DOHH2 (cell line): ENCODE measurements at regions not wholly inside any gene's neighbourhood (a gene's known extent, or its start where the extent isn't known, plus 50 kb on each side); places are given as distances from the start of the nearest gene placed in this dataset.

Experiments
- H3F3A ChIP-seq: fragments of 200-600 bp; sonication (generic), shearing (Covaris generic); 2 replicates; pipeline ENCODE4 v1.6.0; 2016; ENCODE audit warnings: antibody characterized with exemption, mild to moderate bottlenecking; ENCODE audit not compliant: control insufficient read depth, insufficient read depth
- H3K27ac ChIP-seq: fragments of 200-600 bp; sonication (generic); 2 replicates; pipeline ENCODE4 v1.5.1; 2014; ENCODE audit warnings: low read depth, mild to moderate bottlenecking, low read length, moderate library complexity
- H3K27me3 ChIP-seq: fragments of 200-600 bp; sonication (generic); 2 replicates; pipeline ENCODE4 v1.6.1; 2014; ENCODE audit warnings: mild to moderate bottlenecking, low read length, mixed read lengths; ENCODE audit not compliant: control insufficient read depth
- H3K36me3 ChIP-seq: fragments of 200-600 bp; sonication (generic); 2 replicates; pipeline ENCODE4 v1.6.1; 2014; ENCODE audit warnings: mild to moderate bottlenecking, low read length, moderate library complexity, mixed read lengths; ENCODE audit not compliant: control insufficient read depth
- H3K4me1 ChIP-seq: fragments of 200-600 bp; sonication (generic); 2 replicates; pipeline ENCODE4 v1.6.1; 2014; ENCODE audit warnings: mild to moderate bottlenecking, low read length, mixed read lengths; ENCODE audit not compliant: control insufficient read depth
- H3K4me2 ChIP-seq: fragments of 200-600 bp; sonication (generic); 2 replicates; pipeline ENCODE4 v1.6.0; 2014; ENCODE audit warnings: mild to moderate bottlenecking, low read length, moderate library complexity
- H3K4me3 ChIP-seq: fragments of 200-600 bp; sonication (generic); 2 replicates; pipeline ENCODE4 v1.5.1; 2014; ENCODE audit warnings: mild to moderate bottlenecking, low read length, mixed read lengths
- H3K79me2 ChIP-seq: fragments of 200-600 bp; sonication (generic); 2 replicates; pipeline ENCODE4 v1.6.1; 2014; ENCODE audit warnings: mild to moderate bottlenecking, low read length, mixed read lengths; ENCODE audit not compliant: control insufficient read depth
- H3K9me2 ChIP-seq: fragments of 200-600 bp; sonication (generic); replicated peaks from 2 replicates; pipeline ENCODE4 v1.6.1; 2014; ENCODE audit warnings: mild to moderate bottlenecking, low read length, mixed read lengths; ENCODE audit not compliant: control insufficient read depth
- H3K9me3 ChIP-seq: fragments of 200-600 bp; sonication (generic); 2 replicates; pipeline ENCODE4 v1.6.1; 2014; ENCODE audit warnings: antibody characterized with exemption, low read length, mixed read lengths; ENCODE audit not compliant: control insufficient read depth, insufficient read depth
- H4K20me1 ChIP-seq: fragments of 200-600 bp; sonication (generic); 2 replicates; pipeline ENCODE4 v1.6.0; 2014; ENCODE audit warnings: low read depth, mild to moderate bottlenecking, antibody characterized with exemption, low read length, moderate library complexity; ENCODE audit not compliant: control insufficient read depth, insufficient read depth
- CTCF ChIP-seq: fragments of 200-600 bp; sonication (generic); IDR thresholded peaks from one replicate; pipeline ENCODE4 v1.5.1; 2014; ENCODE audit warnings: antibody characterized with exemption, mild to moderate bottlenecking, low read depth, low read length; ENCODE audit not compliant: poor library complexity, severe bottlenecking
- EZH2phosphoT487 ChIP-seq: fragments of 200-600 bp; sonication (generic); IDR thresholded peaks from 2 replicates; pipeline ENCODE4 v1.6.1; 2017; ENCODE audit warnings: borderline replicate concordance, mild to moderate bottlenecking, antibody characterized with exemption, low read length, moderate library complexity, mixed read lengths

DNA sequence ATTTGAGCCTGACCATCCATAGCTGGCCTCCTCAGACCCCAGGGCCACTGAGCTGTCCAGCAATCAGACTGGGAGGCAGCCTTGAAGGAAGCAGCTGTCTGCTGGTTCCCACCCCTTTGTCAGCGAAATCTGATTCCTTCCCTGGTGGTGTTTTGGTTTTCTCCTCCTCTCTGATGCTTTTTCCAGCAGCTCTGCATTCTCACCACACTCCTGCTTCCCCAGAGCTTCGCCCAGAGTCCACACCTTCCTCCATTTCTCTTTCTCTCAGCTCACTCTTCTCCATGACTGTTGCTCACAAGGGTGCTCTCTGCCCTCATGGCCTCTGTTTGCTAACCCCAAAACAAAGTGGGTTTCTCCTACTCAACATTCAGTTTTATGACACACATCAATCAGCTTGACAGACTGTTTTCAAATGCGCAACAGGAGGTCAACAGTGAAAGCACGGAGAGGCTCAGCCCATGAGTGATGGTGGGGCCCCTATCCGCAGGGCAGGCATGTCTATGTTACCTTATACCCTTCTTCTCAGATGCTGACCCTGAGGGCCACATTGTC, 130.6 kb upstream of the MTNR1B start:
- Histone ChIP-seq H3K36me3 (no peaks in the 10 kb centered on the region), H3K27ac (no peak overlapping the region), H3K4me3 (no peak overlapping the region), H3K9me2 (no peaks in the 10 kb centered on the region), H3K27me3 (no peaks in the 10 kb centered on the region), H3K4me2 (no peak overlapping the region), H3F3A (no peaks in the 10 kb centered on the region), H3K9me3 (no peaks in the 10 kb centered on the region), H4K20me1 (no peaks in the 10 kb centered on the region), H3K4me1 (no peaks in the 10 kb centered on the region), H3K79me2 (no peaks in the 10 kb centered on the region)
- no peak for TF ChIP-seq EZH2phosphoT487
- TF ChIP-seq CTCF = no peak

- Histone ChIP-seq H3K4me2 (no peak overlapping the region), H3K9me3 (no peaks in the 10 kb centered on the region), H3K4me3 (no peak overlapping the region), H3K9me2 (no peaks in the 10 kb centered on the region), H3K4me1 (no peaks in the 10 kb centered on the region), H3F3A (no peaks in the 10 kb centered on the region), H3K27me3 (no peaks in the 10 kb centered on the region), H3K79me2 (no peaks in the 10 kb centered on the region), H3K27ac (no peak overlapping the region), H3K36me3 (no peaks in the 10 kb centered on the region), H4K20me1 (no peaks in the 10 kb centered on the region)
- TF ChIP-seq EZH2phosphoT487 = no peak
- no peak for TF ChIP-seq CTCF
Measured at GRCh38 chr11:92839450-92839849, 130.0 kb upstream of the MTNR1B start.

DNA sequence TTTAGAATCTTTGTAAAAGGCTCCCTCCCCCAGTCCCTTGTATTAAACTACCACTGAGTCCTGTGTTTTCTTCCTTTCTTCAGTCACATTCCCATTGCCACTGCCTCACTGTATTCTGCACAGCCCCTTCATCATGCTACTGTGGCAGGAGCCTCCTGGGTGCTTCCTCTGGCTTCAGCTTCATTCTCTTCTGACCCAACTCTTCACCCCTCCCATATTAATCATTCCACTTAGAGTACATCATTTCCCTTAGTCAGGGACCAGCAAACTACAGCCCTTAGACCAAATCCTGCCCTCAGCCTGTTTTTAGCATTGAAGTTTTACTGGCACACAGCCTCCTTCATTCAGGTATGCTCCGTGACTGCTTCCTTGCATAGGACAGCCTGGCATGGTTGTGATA, 127.7 kb upstream of the MTNR1B start:
- Histone ChIP-seq H3K4me1 (no peaks in the 10 kb centered on the region), H3F3A (no peaks in the 10 kb centered on the region), H3K9me3 (no peaks in the 10 kb centered on the region), H3K79me2 (no peaks in the 10 kb centered on the region), H3K4me3 (no peak overlapping the region), H3K36me3 (no peaks in the 10 kb centered on the region), H3K4me2 (no peak overlapping the region), H3K27me3 (no peaks in the 10 kb centered on the region), H3K27ac (no peak overlapping the region), H4K20me1 (no peaks in the 10 kb centered on the region), H3K9me2 (no peaks in the 10 kb centered on the region)
- no peak for TF ChIP-seq EZH2phosphoT487
- TF ChIP-seq CTCF = no peak

DNA sequence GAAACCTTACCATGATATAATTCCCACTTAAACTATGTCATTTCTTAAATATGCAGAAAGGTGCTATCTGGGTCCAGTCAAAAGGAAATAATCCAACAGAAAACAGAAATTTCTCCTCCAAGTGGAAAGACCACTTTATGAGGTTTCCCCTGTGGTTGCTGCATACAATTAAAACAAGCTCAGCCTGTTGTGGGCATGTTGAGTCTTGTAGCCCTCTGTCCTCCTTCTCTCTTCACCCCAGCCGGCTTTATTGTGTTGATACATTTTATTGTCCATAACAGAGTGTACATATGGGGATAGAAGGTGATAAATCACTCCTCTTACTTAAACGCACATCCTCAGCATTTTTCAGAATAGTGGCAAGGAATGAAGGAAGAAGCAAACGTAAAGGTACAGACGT, 126.0 kb upstream of the MTNR1B start:
- TF ChIP-seq EZH2phosphoT487 = no peak
- TF ChIP-seq CTCF = no peak
- H3K27me3 ChIP-seq = no peaks in the 10 kb centered on the region
- H3F3A ChIP-seq = no peaks in the 10 kb centered on the region
- no peaks in the 10 kb centered on the region for H3K9me2 ChIP-seq
- H3K36me3 ChIP-seq = no peaks in the 10 kb centered on the region
- no peak overlapping the region for H3K27ac ChIP-seq
- no peaks in the 10 kb centered on the region for H3K79me2 ChIP-seq
- H3K4me1 ChIP-seq = no peaks in the 10 kb centered on the region
- no peak overlapping the region for H3K4me2 ChIP-seq
- no peak overlapping the region for H3K4me3 ChIP-seq
- no peaks in the 10 kb centered on the region for H4K20me1 ChIP-seq
- no peaks in the 10 kb centered on the region for H3K9me3 ChIP-seq
